Hepatic stellate cell (primary cell): ENCODE measurements at regions not wholly inside any gene's neighbourhood (a gene's known extent, or its start where the extent isn't known, plus 50 kb on each side); places are given as distances from the start of the nearest gene placed in this dataset.

ENCODE experiments used
- DNase-seq: peaks from one replicate; pipeline ENCODE4 v3.0.0; 2011; ENCODE audit warnings: low spot score

DNA sequence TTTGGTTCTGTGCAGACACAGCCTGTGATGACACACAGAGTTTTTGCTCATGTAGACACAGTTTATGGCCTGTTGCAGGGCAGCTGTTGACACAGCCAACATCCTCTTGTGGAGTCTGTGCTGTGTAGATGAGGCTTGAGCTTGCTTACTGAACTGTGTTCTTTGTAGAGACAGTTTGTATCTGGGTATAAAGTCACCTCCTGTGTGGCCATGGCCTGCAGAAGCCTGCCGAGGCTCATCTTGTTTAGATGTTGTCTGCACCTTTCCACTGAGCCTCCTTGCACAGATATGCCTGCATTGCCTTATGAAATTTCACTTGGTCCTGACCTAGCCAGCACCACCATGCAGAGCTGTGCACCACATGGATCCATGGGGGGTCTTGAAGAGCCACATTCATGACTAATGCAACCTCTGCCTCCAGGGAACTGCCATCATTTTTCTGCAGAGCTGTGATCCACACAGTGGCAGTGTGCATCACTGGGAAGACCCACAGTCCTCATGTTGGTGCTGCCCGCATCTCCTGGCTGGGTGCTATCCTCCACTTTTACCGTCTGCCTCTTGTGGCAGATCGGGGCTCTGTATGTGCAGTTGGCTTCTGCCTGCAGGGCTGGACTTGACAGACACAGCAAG, 198.0 kb upstream of the MAMLD1 start:
- no peak for DNase-seq

DNA sequence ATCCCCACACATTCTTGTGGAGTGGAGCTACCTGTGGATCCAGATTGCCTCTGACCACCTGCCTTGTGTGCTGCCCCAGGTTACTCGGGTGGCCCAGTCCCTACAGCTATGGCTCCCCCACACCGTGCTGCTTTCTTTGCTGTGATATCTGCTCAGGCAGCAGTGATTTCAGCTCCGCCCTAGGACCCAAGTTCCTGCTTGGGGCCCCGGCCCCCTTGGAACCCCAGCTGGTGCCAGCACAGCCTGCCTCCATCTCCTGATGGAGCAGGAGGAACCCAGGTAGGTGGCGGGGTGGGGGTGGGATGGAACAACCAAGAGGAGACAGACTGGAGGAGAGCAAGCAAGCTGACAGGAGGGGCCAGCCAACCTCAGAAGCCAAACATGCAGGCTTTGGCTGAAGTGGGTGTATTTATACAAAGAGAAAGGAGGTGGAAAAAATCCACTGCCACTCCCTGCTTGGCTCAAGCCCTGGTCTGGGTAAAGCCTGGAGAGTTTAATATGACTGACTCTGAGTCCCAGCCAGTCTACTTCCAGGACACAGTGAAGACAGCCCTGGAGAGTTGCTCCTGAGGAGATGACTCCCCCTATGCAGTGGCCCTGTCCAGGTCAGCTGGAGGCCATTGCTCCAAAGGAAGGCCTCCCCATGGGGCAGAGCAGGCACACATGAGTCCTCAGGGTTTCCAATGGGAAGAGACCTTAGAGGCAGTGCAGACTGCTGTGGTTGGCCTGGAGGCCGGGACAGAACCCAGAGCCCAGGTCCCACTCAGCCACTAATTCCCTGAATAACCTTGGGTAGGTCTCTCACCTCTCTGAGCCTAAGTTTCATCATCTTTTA, 197.1 kb upstream of the MAMLD1 start:
- DNase-seq = no peak

DNA sequence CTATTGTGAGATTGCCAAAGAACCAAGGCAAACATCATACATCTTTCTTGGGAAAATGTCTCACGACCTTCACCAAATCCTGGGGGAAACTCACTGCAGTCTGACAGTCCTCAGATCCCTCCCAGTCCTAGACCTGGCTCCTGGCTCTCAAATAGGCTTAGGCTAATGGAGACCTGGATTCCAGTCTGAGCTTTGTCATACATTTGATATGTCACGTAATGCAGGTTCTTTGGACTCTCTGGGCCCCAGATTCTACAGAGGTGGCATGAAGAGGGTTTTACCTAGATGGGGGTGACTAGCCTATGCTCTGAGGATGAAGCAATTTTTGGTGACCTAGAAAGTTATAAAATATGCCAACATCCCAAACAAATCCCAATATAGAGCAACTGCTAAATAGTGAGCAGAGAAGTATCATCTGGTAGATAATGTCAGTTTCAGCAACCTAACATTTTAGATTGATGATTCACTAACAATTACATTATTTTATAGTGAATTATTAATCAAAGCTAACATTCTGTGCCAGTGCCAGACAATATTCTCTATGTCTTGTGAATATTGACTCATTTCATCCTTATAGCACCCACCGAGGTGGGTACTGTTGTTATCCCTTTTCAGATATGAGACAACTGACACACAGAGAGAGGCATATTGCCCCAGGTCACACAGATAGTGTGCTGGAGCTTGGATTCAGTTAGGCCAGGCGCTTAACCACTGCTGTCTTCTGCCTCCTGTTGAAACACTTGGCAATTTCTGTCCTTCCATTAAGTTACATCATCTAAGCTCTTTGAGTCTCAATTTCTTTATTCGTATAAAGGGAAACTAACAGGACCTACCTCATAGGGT, 195.4 kb upstream of the MAMLD1 start:
- no peak for DNase-seq

DNA sequence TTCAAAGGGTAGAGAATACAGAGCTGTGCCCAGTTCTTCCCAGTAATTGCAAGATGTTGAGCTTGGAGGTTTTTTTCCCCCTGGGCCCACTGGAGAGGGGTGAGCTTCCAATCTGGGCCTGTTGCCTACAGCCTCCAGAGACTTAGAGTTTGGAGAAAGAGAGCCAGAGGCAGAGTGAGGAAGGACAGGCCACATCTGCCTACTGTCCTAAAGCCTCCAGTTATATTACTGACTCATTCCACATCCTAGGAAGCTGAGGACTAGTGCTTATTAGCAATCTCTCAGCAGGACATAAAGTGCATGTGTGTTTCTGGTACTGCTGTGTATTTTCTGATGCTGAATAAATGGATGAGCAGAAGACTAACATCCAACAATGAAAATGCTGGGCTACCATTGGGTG, 181.0 kb upstream of the MAMLD1 start:
- no peak for DNase-seq

DNA sequence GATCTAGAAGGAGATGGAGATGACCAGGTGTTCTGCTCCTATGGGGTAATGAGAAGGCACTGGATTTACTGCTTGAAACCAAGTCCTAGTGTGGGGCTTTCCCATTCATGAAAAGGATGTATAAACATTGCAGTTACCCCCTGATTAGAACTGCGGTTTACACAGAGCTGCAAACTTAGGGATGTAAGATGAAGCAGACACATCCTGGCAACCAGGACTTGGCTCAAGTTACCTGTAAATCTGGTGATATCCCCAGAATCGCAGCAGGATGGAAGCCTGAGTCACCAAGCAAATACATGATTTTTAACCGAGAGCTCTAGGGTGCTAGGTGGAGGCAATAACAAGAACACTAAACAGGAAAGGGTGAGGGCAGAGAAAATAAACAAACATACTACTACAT, 178.6 kb upstream of the MAMLD1 start:
- no peak for DNase-seq

DNA sequence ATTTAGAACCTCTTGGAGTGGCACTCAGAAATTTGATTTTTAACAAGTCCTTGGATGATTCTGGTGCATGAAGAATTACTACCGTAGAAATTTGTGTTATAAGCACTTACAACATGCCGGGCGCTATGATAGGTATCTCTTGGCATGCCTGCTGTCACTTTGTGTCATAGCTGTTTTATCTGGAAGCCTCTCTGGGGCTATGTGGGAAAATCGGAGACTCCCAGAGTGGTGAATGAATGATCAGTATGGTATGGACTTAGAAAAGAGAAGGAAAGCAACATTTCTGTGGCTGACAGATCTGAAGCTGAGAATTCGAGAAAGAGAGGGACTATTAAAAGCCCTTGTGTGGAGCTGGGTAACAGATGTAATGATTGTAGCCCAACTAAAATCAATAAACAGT, 177.4 kb upstream of the MAMLD1 start:
- DNase-seq = no peak

DNA sequence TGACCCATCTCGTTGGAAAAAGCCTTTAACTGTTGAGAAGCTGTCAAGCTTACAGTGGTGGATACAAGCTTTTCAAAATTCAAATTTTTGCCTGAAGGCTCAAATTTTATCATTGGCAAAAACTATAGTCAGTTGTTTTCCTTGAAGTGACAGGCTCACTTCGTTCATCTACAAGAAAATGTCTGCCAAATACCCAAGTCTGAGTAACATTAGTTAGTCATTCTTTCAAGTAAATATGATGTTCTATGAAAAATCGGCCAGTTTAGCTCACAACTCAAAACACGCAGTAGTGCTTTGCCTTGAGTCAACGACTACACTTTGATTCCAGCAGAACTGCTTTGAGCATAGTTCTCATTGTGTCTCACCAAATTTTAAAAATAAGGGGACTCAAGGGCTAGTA, 170.3 kb upstream of the MAMLD1 start:
- no peak for DNase-seq

DNA sequence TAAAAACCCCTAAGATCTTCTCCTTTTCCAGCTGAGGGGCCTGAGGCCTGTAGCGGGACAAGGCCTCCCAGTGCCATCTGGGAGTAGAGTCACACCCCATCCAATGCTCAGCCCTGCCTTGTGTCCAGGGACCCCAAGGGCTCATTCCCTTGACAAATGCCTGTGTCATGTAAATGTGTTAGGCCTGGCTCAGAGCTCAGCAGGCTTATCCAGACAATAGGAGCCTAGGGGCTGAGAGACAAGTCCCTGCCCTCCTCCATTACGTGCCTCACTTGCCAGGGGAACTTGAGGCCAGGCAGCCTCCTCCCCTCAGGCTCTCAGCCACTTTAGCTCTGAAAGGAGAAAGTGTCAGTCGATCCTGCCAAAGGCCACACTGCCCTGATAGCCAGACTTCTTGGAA, 166.8 kb upstream of the MAMLD1 start:
- no peak for DNase-seq

DNA sequence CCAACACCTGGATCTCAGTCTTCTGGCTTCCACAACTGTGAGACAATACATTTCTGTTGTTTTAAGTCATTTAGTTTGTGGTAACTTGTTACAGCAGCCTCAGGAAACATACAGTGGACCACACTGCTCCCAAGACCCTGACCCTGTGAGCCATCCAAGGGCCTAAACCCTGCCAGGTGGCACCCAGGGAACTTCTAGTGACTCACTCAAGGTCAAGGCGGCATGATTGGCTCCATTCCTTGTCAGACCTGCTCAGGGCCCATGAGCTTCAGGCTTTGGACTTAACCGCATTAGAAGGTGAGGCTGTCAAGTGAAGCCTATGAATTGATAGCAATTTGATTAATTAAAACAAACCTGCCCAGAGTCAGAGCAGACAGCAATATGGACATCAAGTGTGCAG, 165.7 kb upstream of the MAMLD1 start:
- no peak for DNase-seq

DNA sequence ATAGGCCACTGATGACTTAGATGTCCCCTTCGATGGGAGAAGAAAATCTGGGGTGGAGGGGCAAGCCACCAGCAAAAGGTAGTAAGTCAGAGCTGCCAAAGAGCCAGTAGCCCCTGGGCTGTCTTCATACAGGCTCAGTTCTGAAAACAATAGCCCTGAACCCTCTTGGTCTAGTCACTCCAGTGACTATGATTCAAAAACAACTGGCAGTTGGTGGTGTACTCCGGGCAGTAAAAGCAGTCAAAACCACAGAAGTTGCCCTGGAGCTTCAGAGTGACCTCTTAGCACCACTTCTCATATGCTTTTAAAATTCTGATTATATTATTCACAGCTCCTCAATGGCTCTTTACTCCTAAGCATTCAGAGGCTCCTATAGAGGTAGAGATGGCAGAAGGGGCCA, 164.3 kb upstream of the MAMLD1 start:
- DNase-seq = no peak

DNA sequence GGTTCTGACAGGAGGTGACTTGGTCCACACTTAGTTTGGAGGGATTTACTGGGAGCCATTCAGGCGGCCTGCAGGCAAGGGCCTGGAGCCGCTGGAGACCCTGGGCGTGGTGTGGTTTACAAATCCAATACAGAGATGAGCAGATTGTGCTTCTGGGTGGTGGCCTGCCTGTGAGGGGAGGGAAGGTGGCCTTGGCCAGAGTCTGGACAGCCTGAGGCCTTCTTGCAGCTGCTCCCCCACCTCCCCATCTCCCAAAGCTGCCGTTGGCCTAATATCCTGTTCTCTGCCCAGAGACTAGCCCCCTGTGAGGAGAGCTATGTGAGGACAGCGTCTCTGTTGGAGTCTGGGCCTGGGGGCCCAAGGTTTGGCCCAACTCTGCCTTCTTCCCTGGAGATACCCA, 163.9 kb upstream of the MAMLD1 start:
- no peak for DNase-seq

DNA sequence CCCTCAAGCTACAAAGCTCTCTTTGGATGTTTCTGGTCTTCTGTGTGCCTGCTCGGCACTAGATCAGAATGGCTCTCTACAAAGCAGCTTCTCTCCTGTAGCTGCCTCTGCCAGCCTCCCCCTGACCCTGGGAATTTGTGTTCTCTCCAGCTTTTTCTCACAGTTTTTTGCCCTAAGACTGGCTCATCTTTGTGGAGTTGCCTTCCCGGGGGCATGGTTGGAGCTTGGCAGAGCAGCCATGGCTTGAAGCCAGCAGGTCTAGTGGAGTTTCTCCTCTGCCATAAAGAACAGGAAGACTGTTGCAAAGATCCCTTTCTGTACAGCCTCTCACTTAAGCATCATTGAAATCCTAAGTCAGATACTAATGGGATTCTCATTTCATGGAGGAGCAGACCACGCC, 163.3 kb upstream of the MAMLD1 start:
- DNase-seq = no peak

DNA sequence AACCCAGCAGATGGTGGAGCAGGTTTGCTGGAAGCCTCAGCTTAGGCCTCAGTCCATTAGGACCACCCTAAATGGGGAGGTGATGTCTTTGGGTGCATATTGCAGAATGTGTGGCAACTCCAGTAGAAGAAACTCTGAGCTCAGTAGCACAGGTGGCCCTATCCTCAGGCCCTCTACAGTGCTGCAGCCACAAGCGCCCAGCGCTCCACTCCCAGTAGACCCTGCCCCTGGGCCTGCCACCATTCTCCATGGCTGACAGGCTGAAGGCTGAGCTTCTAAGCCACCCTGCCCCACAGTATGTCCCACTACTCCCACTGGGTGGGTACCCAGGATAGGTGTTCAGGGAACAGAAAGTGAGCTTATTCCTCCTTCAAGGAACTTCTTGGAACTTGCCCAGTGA, 162.8 kb upstream of the MAMLD1 start:
- no peak for DNase-seq

DNA sequence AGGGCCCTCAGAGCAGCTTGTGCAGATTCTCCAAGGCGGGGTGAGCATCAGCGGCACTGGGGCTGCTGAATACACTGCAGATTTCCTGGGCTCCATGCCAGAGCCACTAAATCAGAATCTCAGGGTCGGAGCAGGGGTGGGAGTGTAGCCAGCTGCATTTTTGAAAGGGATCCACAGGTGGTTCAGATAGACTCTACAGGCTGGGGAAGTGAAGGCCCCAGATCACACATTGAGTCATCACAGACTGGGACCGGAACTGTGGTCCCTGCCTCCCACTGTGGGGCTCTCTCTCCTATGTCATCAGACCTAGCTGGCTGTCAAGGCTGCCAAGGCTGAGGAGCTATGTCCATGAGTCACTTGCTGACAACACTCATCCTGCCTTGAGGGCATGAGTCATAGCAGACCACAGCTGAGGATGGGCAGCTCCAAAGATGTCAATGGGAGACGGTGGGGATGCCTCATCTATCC, 162.3 kb upstream of the MAMLD1 start:
- peak; percentile 91 for DNase-seq

DNA sequence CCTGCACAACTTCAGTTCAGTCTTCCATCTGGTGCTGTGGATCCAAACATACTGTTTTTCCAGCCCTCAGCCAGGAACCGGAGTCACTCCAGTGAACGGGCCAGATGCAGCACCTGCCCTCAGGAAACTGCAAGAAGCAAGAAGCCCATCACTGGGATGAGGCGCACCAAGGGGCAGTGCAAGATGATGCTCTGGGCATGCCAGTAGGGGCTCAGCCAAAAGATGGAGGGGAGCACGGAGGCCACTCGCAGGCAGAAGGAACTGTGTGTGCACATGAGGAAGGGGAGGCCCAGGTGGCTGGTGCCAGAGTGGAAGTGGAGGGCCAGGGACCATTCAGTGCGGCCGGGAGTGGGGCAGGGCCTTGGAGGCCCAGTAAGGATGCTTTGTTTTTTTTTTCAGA, 161.7 kb upstream of the MAMLD1 start:
- no peak for DNase-seq

DNA sequence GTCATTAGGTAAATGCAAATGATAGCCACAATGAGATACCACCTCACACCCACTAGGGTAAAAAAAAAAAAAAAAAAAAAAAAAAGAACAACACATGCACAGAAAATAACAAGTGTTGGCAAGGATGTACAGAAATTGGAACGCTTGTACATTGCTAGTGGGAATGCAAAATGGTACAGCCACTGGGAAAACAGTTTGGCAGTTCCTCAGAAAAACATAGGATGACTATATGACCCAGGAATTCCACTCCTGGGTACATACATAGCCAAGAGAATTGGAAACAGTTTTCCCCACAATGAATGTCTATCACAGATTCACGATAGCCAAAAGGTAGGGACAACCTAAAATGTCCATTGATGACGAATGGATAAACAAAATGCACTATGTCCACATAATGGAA, 161.3 kb upstream of the MAMLD1 start:
- DNase-seq = no peak

DNA sequence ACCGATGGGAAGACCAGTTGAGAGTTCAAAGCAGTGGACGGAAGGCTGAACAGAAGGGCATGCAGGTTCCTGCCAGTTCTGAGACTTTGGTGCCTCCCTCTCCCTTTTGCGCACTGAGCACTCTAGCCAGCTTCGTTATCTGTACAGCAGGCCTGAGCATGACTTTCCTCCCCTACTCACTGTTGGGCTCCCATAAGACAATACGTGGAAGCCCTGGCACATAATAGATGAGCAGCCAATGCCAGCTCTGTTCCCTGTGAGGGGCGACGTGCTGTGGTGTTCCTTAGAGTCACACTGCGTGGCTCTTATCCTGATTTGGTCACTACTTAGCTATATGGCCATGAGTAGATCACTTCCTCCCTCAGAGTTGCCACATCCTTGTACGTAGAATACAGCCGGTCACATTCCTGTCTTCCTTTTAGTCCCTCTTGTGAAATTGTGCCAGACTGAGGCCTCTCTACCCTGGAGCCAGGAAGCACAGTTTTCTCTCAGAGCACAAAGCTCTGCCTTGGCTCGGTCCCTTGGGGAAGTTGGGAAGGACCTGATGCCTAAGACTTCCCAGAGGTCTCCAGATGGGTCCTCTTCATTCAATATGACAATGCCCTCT, 160.4 kb upstream of the MAMLD1 start:
- DNase-seq = peak; percentile 24

DNA sequence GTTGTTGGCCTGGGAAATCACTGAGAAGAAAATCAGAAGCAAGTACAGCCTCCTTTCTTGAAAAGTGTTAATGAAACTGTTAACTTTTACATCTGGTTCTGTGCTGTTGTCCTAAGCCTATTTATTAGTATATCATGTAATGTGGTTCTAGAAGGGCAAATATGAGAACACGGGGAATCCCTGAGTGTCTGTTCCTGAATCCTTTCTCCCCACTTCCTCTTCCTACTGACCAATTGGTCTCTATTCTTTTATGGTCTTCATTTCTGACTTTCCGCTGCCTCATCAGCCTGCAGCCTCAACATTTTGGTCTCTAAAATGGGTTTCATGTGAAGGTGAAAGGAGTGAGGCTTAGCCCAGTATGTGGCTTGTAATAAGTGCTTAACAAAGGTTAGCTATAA, 159.9 kb upstream of the MAMLD1 start:
- no peak for DNase-seq

DNA sequence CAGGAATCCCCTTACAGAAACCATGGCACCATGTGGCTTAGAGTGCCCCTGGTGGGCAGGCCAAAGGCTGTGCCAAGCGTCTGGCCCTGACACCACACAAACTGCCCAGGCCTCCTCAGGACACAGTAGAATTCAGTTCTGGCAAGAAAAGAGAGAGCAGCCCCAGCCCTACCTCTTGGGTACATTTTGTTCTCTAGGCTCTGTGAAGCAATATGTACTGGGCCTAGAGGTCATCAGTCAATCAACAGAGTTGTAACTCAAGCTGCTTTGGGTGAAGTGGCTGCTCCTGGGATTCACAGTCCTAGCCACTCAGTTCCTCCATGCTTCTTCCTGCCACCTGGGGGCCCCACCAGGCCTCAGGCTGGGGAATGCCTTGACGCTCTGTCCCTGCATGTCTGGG, 158.1 kb upstream of the MAMLD1 start:
- no peak for DNase-seq

DNA sequence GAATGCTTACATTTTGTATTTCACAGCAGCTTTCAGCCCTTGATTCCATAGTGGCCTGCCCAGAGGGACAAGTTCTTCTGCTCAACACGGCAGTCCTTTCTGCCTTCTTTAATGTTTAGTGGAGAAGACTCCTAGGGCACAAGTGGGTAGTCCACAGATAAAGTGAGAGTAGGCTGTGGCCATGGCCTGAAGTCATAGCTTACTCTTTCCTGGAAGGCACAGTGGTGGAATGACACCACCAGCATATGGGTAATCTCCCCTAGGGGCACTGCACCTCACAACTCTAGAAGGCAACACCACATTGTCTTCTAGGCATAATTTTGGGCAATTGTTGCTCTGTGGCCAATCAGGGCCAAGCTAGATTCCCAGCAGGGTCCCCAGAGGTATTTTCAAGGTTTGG, 155.4 kb upstream of the MAMLD1 start:
- DNase-seq = no peak

DNA sequence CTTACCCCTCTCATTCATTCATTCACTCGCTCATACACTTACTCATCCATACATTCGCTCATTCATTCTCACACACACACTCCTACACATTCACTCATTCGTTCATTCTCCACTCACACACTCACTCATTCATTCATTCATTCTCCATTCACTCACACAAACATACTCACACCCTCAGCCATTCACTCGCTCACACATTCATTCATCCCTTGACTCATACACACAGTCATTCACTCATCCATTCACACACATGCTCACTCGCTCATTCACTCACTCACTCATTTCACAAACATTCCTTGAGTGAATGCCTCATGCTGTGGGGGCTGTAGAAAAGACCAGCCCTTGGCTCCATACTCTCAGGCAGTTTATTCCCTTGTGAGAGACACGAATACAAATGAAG, 151.1 kb upstream of the MAMLD1 start:
- no peak for DNase-seq

DNA sequence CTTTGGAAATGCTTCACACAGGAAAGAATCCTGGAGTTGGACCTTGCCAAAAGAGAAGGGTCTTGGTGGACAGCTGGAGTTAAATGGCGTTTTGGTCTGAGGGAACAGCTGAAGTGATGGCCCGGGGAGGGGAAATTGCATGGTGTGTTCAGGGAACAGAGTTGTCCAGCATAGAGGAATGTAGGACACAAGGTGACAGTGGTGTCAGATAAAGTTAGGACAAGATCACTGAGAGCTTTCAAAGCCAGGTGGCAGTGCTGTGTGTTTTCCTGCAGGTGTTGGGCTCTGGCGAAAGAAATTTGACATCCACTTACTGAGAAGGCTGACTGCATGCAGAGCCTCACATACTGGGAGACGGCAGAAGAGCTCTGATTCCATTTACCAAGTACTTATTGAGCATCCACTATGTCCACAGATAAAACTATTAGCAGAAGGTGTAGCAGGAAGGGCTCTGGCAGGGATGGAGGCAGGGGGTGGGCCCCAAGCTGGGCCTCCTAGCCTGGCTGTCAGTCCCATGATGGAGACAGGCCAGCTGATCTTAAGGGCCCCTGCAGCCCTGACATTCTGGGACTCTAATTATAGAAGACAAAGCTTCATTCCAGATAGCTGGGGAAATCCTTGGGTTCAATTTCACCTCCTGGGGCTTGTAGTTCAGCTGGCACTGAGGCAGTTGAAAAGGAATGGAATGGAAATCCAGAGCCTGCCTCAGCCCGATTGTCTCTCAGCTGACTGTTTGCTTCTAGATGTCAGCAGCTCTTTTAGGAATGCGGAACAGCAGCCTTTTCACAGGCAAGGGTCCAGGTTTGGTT, 150.2 kb upstream of the MAMLD1 start:
- DNase-seq = no peak
